A549 (cell line): ENCODE measurements at regions not wholly inside any gene's neighbourhood (a gene's known extent, or its start where the extent isn't known, plus 50 kb on each side); places are given as distances from the start of the nearest gene placed in this dataset.

Experiments
- ATAC-seq, 2 experiments: fragments of 200-7000 bp in 1 of 2; fragments of >200 bp in 1 of 2; cut with Nextera tagmentation in 1 of 2; cut with Tn5 transposase in 1 of 2; 3 replicates each; pipeline versions ENCODE4 v1.8.0 to v1.9.1; 2018 to 2020; ENCODE audit warnings: mild to moderate bottlenecking in 1 of 2, moderate library complexity in 1 of 2
- CTCF ChIA-PET: fragments of 300-600 bp; sonication (Branson Sonifier 250); formaldehyde crosslinking; extraction: SDS; loops from one replicate; lab custom pipeline; 2021; ENCODE audit warnings: antibody characterized with exemption, inconsistent platforms; lab: Yijun Ruan, JAX
- POLR2A ChIA-PET: fragments of 350-600 bp; formaldehyde crosslinking; extraction: SDS; loops from one replicate; lab custom pipeline; 2021; ENCODE audit warnings: antibody characterized with exemption, inconsistent platforms; lab: Yijun Ruan, JAX
- DNase-seq, 2 experiments: peaks; one replicate each; pipeline versions ENCODE4 v3.0.0 to v3.0.0-alpha.2; 2011 to 2016; ENCODE audit warnings: low read depth in 1 of 2, low spot score in 1 of 2
- FAIRE-seq: peaks from 2 replicates; lab custom pipeline; 2011; peaks lifted over from hg19 to GRCh38; lab: Jason Lieb, UNC
- H3K27ac ChIP-seq, 2 experiments: fragments of >200 bp; sonication (Bioruptor Twin); formaldehyde crosslinking; 3 replicates each; pipeline ENCODE4 v1.5.1; 2016 to 2017
- H3K4me1 ChIP-seq: fragments of >200 bp; sonication (Bioruptor Twin); formaldehyde crosslinking; 3 replicates; pipeline ENCODE4 v1.6.1; 2016
- H3K4me2 ChIP-seq: fragments of >200 bp; sonication (Bioruptor Twin); formaldehyde crosslinking; 3 replicates; pipeline ENCODE4 v1.6.1; 2016
- H3K4me3 ChIP-seq: fragments of >200 bp; sonication (Bioruptor Twin); formaldehyde crosslinking; 3 replicates; pipeline ENCODE4 v1.5.1; 2016
- H3K9me3 ChIP-seq: fragments of >200 bp; sonication (Bioruptor Twin); formaldehyde crosslinking; 3 replicates; pipeline ENCODE4 v1.6.1; 2016
- ATOH8 ChIP-seq: fragments of 250-450 bp; sonication (Bioruptor Pico); IDR thresholded peaks from 2 replicates; pipeline ENCODE4 v1.5.0; 2020; ENCODE audit warnings: low read depth, mild to moderate bottlenecking, moderate library complexity
- CBX2 ChIP-seq: fragments of 200-600 bp; sonication (generic); IDR thresholded peaks from 2 replicates; pipeline ENCODE4 v1.6.1; 2016; ENCODE audit warnings: low read depth, mild to moderate bottlenecking, borderline replicate concordance
- CEBPB ChIP-seq, 2 experiments: fragments of >200 bp in 1 of 2; sonication (Bioruptor Twin) in 1 of 2; formaldehyde crosslinking in 1 of 2; IDR thresholded peaks; 2 replicates each; pipeline ENCODE4 v1.6.1; 2012 to 2016
- CHD4 ChIP-seq: fragments of 200-600 bp; sonication (generic); IDR thresholded peaks from 2 replicates; pipeline ENCODE4 v1.6.1; 2016; ENCODE audit warnings: antibody characterized with exemption, mild to moderate bottlenecking, borderline replicate concordance
- EP300 ChIP-seq, 2 experiments: fragments of >200 bp; sonication (Bioruptor Twin); formaldehyde crosslinking; IDR thresholded peaks; 2 replicates in 1 of 2; 3 replicates in 1 of 2; pipeline ENCODE4 v1.6.1; 2016 to 2017
- ESRRA ChIP-seq: fragments of 150-350 bp; IDR thresholded peaks from 2 replicates; pipeline ENCODE4 v1.6.1; 2014; ENCODE audit warnings: mild to moderate bottlenecking, low read length, borderline replicate concordance
- FOSB ChIP-seq: fragments of 250-450 bp; sonication (Bioruptor Pico); IDR thresholded peaks from 2 replicates; pipeline ENCODE4 v1.5.0; 2020; ENCODE audit warnings: mild to moderate bottlenecking, moderate library complexity
- HDAC2 ChIP-seq: fragments of 200-600 bp; sonication (generic); IDR thresholded peaks from 2 replicates; pipeline ENCODE4 v1.6.1; 2016
- HOXA7 ChIP-seq: fragments of 250-450 bp; sonication (Bioruptor Pico); IDR thresholded peaks from 2 replicates; pipeline ENCODE4 v1.5.0; 2020; ENCODE audit warnings: mild to moderate bottlenecking, moderate library complexity
- HOXB13 ChIP-seq: fragments of 250-450 bp; sonication (Bioruptor Pico); IDR thresholded peaks from 2 replicates; pipeline ENCODE4 v1.5.0; 2020; ENCODE audit warnings: low read depth, mild to moderate bottlenecking, moderate library complexity
- JUN ChIP-seq, 2 experiments: fragments of >200 bp; sonication (Bioruptor Twin); formaldehyde crosslinking; IDR thresholded peaks; 2 replicates in 1 of 2; 3 replicates in 1 of 2; pipeline ENCODE4 v1.6.1; 2016 to 2017
- KDM5A ChIP-seq: fragments of 200-600 bp; sonication (generic); IDR thresholded peaks from 2 replicates; pipeline ENCODE4 v1.6.1; 2016; ENCODE audit warnings: antibody characterized with exemption, mild to moderate bottlenecking
- MAFK ChIP-seq: fragments of 450-650 bp; IDR thresholded peaks from 2 replicates; pipeline ENCODE4 v1.6.1; 2014; ENCODE audit not compliant: partially characterized antibody
- MYC ChIP-seq: IDR thresholded peaks from 2 replicates; pipeline ENCODE4 v1.6.1; 2012; ENCODE audit warnings: mild to moderate bottlenecking, inconsistent platforms, low read length, improper control_type of control experiment, borderline replicate concordance
- NFE2L2 ChIP-seq: fragments of 150-350 bp; conservative IDR thresholded peaks from 2 replicates; pipeline ENCODE4 v1.6.1; 2014; ENCODE audit warnings: low read length
- PBX3 ChIP-seq: IDR thresholded peaks from 2 replicates; pipeline ENCODE4 v1.6.1; 2012
- POLR2AphosphoS2 ChIP-seq: conservative IDR thresholded peaks from 2 replicates; pipeline ENCODE4 v1.6.1; 2012; ENCODE audit warnings: low read length, improper control_type of control experiment, inconsistent platforms
- RNF2 ChIP-seq: fragments of 200-600 bp; sonication (generic); IDR thresholded peaks from 2 replicates; pipeline ENCODE4 v1.6.1; 2016; ENCODE audit warnings: low read depth, mild to moderate bottlenecking, antibody characterized with exemption, moderate library complexity, borderline replicate concordance
- TP53 ChIP-seq: fragments of 250-450 bp; sonication (Bioruptor Pico); IDR thresholded peaks from 2 replicates; pipeline ENCODE4 v1.5.0; 2021; ENCODE audit warnings: mild to moderate bottlenecking, moderate library complexity
- USF2 ChIP-seq: fragments of 450-650 bp; IDR thresholded peaks from 2 replicates; pipeline ENCODE4 v1.6.1; 2014; ENCODE audit warnings: antibody characterized with exemption
- ZC3H11A ChIP-seq: fragments of 450-650 bp; IDR thresholded peaks from 2 replicates; pipeline ENCODE4 v1.6.1; 2014; ENCODE audit warnings: antibody characterized with exemption, mild to moderate bottlenecking
- ZNF302 ChIP-seq: fragments of 250-450 bp; sonication (Bioruptor Pico); IDR thresholded peaks from 2 replicates; pipeline ENCODE4 v1.9.0; 2021; ENCODE audit warnings: inconsistent platforms, mild to moderate bottlenecking, moderate library complexity
- ZSCAN20 ChIP-seq: fragments of 250-450 bp; sonication (Bioruptor Pico); IDR thresholded peaks from 2 replicates; pipeline ENCODE4 v1.8.0; 2022; ENCODE audit warnings: mild to moderate bottlenecking, moderate library complexity
- WGBS: methylation state at CpG from one replicate; pipeline ENCODE4 v1.1.6; 2017; ENCODE audit errors: missing lambda C conversion rate; 5-methylcytosine and 5-hydroxymethylcytosine counted together
- TF ChIP-seq, protein P1 (sequence below): fragments of 200-600 bp; sonication (generic); IDR thresholded peaks from 2 replicates; pipeline ENCODE4 v1.6.1; 2016; ENCODE audit warnings: antibody characterized with exemption, mild to moderate bottlenecking, moderate library complexity

- H3K4me3 ChIP-seq: no peak overlapping the region
- no peak for FAIRE-seq
- ATAC-seq: no peak
- WGBS: 0% methylated on average over 7 of the region's 7 CpGs
- TF ChIP-seq ZNF302: no peak
- no peak for TF ChIP-seq HDAC2
- TF ChIP-seq ZC3H11A: no peak
- no peak for TF ChIP-seq KDM5A
- TF ChIP-seq, protein P1, sequence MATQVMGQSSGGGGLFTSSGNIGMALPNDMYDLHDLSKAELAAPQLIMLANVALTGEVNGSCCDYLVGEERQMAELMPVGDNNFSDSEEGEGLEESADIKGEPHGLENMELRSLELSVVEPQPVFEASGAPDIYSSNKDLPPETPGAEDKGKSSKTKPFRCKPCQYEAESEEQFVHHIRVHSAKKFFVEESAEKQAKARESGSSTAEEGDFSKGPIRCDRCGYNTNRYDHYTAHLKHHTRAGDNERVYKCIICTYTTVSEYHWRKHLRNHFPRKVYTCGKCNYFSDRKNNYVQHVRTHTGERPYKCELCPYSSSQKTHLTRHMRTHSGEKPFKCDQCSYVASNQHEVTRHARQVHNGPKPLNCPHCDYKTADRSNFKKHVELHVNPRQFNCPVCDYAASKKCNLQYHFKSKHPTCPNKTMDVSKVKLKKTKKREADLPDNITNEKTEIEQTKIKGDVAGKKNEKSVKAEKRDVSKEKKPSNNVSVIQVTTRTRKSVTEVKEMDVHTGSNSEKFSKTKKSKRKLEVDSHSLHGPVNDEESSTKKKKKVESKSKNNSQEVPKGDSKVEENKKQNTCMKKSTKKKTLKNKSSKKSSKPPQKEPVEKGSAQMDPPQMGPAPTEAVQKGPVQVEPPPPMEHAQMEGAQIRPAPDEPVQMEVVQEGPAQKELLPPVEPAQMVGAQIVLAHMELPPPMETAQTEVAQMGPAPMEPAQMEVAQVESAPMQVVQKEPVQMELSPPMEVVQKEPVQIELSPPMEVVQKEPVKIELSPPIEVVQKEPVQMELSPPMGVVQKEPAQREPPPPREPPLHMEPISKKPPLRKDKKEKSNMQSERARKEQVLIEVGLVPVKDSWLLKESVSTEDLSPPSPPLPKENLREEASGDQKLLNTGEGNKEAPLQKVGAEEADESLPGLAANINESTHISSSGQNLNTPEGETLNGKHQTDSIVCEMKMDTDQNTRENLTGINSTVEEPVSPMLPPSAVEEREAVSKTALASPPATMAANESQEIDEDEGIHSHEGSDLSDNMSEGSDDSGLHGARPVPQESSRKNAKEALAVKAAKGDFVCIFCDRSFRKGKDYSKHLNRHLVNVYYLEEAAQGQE: no peak
- no peak for TF ChIP-seq ZSCAN20 (CRISPR knock-in tag)
- TF ChIP-seq MAFK: no peak
- no peak for TF ChIP-seq FOSB (CRISPR knock-in tag)
- TF ChIP-seq USF2: no peak
- TF ChIP-seq ATOH8 (CRISPR knock-in tag): no peak
- TF ChIP-seq MYC: no peak
- no peak for DNase-seq
- no peak overlapping the region for H3K4me2 ChIP-seq
- no peaks in the 10 kb centered on the region for H3K9me3 ChIP-seq
- ChIA-PET CTCF (no interaction called here), POLR2A (no interaction called here)
- H3K27ac ChIP-seq: no peak overlapping the region
- H3K4me1 ChIP-seq: no peaks in the 10 kb centered on the region
Measured at GRCh38 chr4:10184501-10184938, 67.9 kb upstream of the WDR1 start.

- Histone ChIP-seq H3K4me1 (no peaks in the 10 kb centered on the region), H3K9me3 (no peaks in the 10 kb centered on the region), H3K27ac (no peak overlapping the region), H3K4me3 (no peak overlapping the region), H3K4me2 (no peak overlapping the region)
- TF ChIP-seq CHD4 (no peak), MAFK (no peak), HOXA7 (no peak), POLR2AphosphoS2 (no peak), KDM5A (no peak), NFE2L2 (no peak), PBX3 (no peak), EP300 (IDR thresholded peaks at IDR 0.05) (no peak), ZSCAN20 (CRISPR knock-in tag) (no peak), CBX2 (no peak), FOSB (CRISPR knock-in tag) (no peak), TP53 (CRISPR knock-in tag) (no peak), JUN (IDR thresholded peaks at IDR 0.05) (no peak), HOXB13 (CRISPR knock-in tag) (no peak), ZC3H11A (no peak), ESRRA (no peak), CEBPB (IDR thresholded peaks at IDR 0.05) (no peak), RNF2 (no peak), MYC (no peak)
- TF ChIP-seq, protein P1: no peak
- no peak for FAIRE-seq
- POLR2A ChIA-PET: no interaction called here
- 2% methylated on average over 5 of the region's 5 CpGs for WGBS
- DNase-seq: no peak
- CTCF ChIA-PET: no interaction called here
- no peak for ATAC-seq
Measured at GRCh38 chr4:10184041-10184440, 67.4 kb upstream of the WDR1 start.
